ENCODE measurements at regions not wholly inside any gene's neighbourhood (a gene's known extent, or its start where the extent isn't known, plus 50 kb on each side); places are given as distances from the start of the nearest gene placed in this dataset.

- H3K36me3 ChIP-seq (ENCODE audit: control insufficient read depth, insufficient read depth, low read length), result no peaks in the 10 kb centered on the region
- no peak for TF ChIP-seq CTCF (IDR thresholded peaks at IDR 0.05; ENCODE audit: insufficient read depth, low read length, poor library complexity, severe bottlenecking)
- H3K4me3 ChIP-seq (replicated peaks; ENCODE audit: low read depth, low read length), result no peak overlapping the region
- H3K27me3 ChIP-seq (replicated peaks; ENCODE audit: control insufficient read depth, insufficient read depth, low read length), result peaks cover 2% of the 10 kb centered on the region
- DNase-seq (ENCODE audit: extremely low read depth, insufficient read length), result no peak
Measured at GRCh38 chr16:86031141-86031678, 132.2 kb downstream of the IRF8 start.

- Histone ChIP-seq H3K36me3 (ENCODE audit: control insufficient read depth, insufficient read depth, low read length) (no peaks in the 10 kb centered on the region), H3K4me3 (replicated peaks; ENCODE audit: low read depth, low read length) (no peak overlapping the region), H3K27me3 (replicated peaks; ENCODE audit: control insufficient read depth, insufficient read depth, low read length) (peaks cover 2% of the 10 kb centered on the region)
- TF ChIP-seq CTCF (IDR thresholded peaks at IDR 0.05; ENCODE audit: insufficient read depth, low read length, poor library complexity, severe bottlenecking), result no peak
- DNase-seq (ENCODE audit: extremely low read depth, insufficient read length), result no peak
Measured at GRCh38 chr16:86033016-86033474, 134.1 kb downstream of the IRF8 start.

GRCh38 chr16:86033971-86034370 is 135.0 kb downstream of the IRF8 start:
- Histone ChIP-seq H3K36me3 (ENCODE audit: control insufficient read depth, insufficient read depth, low read length) (no peaks in the 10 kb centered on the region), H3K4me3 (replicated peaks; ENCODE audit: low read depth, low read length) (no peak overlapping the region), H3K27me3 (replicated peaks; ENCODE audit: control insufficient read depth, insufficient read depth, low read length) (peaks cover 2% of the 10 kb centered on the region)
- no peak for DNase-seq (ENCODE audit: extremely low read depth, insufficient read length)
- no peak for TF ChIP-seq CTCF (IDR thresholded peaks at IDR 0.05; ENCODE audit: insufficient read depth, low read length, poor library complexity, severe bottlenecking)

- Histone ChIP-seq H3K27me3 (replicated peaks; ENCODE audit: control insufficient read depth, insufficient read depth, low read length) (peaks cover 2% of the 10 kb centered on the region), H3K36me3 (ENCODE audit: control insufficient read depth, insufficient read depth, low read length) (no peaks in the 10 kb centered on the region), H3K4me3 (replicated peaks; ENCODE audit: low read depth, low read length) (no peak overlapping the region)
- no peak for DNase-seq (ENCODE audit: extremely low read depth, insufficient read length)
- no peak for TF ChIP-seq CTCF (IDR thresholded peaks at IDR 0.05; ENCODE audit: insufficient read depth, low read length, poor library complexity, severe bottlenecking)
Measured at GRCh38 chr16:86034421-86034919, 135.5 kb downstream of the IRF8 start.

- Histone ChIP-seq H3K36me3 (ENCODE audit: control insufficient read depth, insufficient read depth, low read length) (no peaks in the 10 kb centered on the region), H3K27me3 (replicated peaks; ENCODE audit: control insufficient read depth, insufficient read depth, low read length) (no peaks in the 10 kb centered on the region; the same call in none of the 2 replicates), H3K4me3 (replicated peaks; ENCODE audit: low read depth, low read length) (no peak overlapping the region)
- TF ChIP-seq CTCF (IDR thresholded peaks at IDR 0.05; ENCODE audit: insufficient read depth, low read length, poor library complexity, severe bottlenecking), result no peak
- no peak for DNase-seq (ENCODE audit: extremely low read depth, insufficient read length)
Measured at GRCh38 chr16:86035906-86036305, 136.9 kb downstream of the IRF8 start.

All from GM06990 (cell line).